Muscle of back (tissue), 3 donors: ENCODE measurements at regions not wholly inside any gene's neighbourhood (a gene's known extent, or its start where the extent isn't known, plus 50 kb on each side); places are given as distances from the start of the nearest gene placed in this dataset.

Experiments
- DNase-seq, 3 donors: peaks; one replicate each; pipeline versions ENCODE4 v3.0.0 to v3.0.0-alpha.2; 2013

DNA sequence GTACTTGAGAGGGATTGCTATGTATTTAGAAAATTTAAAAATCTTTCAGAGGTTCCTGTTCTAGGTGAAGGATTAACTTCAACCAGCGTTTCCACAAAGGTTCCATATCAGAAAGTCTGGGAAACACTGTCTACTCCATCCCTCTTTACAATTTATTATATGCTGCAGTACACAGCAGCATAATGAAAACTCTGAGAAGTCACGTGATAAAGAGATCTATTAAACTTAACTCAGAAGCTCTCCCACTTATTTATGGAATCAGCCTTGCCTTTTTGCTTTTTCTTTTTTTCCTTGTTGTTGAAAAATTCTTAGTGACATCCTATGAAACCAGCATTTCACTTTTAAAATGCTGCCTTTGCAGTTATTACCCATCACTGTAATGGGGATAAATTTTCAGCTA lies 186.2 kb downstream of the ACER2 start:
- no peak for DNase-seq

DNA sequence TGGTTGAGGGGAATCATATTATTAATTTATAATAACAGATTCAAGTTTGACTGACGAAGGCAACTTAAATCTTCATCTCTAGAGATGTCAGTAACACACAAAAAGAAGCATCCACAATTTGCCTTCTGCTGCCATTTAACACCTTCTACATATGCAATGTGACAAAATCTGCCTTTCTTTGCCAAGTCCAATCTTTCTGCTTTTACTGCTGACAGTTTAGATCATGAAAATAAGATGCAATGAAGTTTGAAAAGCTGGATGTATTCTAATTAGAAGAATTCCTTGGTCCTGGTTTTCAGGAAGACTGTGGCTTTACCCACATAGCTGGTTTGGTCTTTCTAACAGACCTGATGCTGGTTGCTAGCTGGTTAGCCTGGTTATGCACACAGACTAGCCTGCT lies 178.9 kb downstream of the ACER2 start:
- DNase-seq, result no peak

- DNase-seq, result no peak
Observed at GRCh38 chr9:19583890-19584289, 175.1 kb downstream of the ACER2 start.

DNA sequence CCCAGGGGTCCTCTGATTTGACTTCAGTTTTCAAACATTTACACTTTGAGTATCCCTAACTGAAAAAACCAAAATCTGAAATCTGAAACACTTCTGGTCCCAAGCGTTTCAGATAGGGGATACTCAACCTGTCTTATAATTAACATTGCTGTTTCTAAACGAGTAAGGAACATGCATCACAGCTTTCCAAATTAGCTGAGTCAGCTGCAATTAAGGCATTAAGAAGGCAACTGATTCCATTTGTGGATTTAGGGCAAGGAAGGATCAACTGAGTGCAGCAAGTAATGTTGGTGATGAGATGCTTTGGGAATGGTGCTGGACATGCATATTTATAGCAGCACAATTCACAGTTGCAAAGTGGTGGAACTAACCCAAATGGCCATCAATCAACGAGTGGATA lies 168.6 kb downstream of the ACER2 start:
- DNase-seq, result no peak

GRCh38 chr9:19568946-19569345 lies 160.1 kb downstream of the ACER2 start:
- no peak for DNase-seq

GRCh38 chr9:19564396-19565061 lies 155.7 kb downstream of the ACER2 start:
- DNase-seq, result no peak

- DNase-seq, result no peak
Observed at GRCh38 chr9:19555214-19555613, 146.4 kb downstream of the ACER2 start.

- no peak for DNase-seq
Observed at GRCh38 chr9:19554529-19554928, 145.7 kb downstream of the ACER2 start.

DNA sequence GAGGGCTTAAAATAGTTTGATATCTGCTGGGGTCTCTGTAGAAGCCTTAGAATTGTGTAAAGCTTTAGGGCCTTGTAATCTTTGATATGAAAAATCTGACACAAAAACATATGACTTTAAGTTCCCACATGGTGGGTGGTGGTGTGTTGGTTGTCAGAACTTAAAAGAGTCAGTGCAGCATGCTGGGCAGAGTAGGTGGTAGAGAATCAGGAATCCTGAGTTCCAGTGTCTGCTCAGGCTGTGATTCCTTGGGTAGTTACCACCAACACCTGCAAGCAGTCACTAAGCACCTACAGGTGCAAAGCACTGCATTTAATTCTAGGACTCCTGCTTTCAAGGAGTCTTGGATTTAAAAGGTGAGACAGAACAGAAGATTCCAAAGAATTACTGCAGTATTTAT lies 144.6 kb downstream of the ACER2 start:
- DNase-seq, result no peak

DNA sequence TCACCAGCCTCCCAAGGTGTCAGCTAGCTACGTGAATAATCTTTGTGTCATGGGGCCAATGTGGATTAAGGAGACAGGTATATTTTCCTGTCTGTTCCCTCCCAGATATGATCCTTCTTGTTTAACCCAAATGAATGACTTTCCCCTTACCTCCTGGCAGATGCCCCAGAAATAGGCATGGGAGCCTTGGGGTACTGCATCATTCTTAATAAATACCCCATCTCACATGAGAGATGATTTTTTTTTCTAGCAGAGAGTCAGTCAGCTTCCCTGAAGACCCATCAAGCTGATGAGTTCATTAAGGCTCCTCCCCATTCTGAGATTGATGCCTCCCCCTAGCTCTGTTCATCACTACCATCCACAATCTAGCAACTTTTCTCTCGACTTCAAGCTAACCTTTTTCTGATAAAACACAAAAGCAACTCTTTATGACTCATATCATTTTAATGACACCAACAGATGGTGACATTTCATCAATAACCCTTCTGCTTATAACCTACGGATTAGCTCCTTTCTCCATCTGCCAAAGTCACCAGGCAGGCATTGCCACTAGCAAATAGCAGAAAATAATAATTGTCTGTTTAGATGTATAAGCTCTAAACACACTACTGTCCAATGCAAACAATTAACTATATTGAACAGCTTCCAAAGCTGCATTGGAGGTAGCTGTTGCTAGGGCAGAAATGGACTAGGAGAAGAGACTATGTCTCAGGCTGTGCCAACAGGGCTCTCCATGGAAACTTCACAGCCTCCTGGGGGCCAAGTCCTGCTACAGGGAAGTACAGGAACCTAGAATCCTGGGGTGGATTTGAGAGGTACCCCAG lies 143.7 kb downstream of the ACER2 start:
- no peak for DNase-seq

GRCh38 chr9:19551124-19551929 lies 142.5 kb downstream of the ACER2 start:
- peak; percentile 8 to 36 (median 11) for DNase-seq

DNA sequence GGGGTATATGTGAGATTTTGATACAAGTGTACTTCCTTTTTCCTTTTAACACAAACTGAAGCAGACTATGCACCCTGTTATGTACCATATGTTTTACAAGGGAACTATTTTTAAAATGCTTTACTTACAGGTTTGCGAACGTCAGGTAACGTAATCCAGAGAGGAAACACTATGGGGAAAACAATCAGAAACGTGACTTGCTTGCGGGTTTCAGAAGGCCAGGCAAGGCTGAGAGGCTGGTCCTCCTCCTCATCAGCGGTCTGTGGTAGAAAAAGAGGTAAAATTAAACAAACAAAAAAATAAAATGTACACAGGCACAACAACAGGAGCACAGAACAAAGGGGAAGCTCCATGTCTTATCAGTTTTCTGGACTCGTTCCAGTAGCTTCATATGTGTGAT lies 141.2 kb downstream of the ACER2 start:
- no peak for DNase-seq

DNA sequence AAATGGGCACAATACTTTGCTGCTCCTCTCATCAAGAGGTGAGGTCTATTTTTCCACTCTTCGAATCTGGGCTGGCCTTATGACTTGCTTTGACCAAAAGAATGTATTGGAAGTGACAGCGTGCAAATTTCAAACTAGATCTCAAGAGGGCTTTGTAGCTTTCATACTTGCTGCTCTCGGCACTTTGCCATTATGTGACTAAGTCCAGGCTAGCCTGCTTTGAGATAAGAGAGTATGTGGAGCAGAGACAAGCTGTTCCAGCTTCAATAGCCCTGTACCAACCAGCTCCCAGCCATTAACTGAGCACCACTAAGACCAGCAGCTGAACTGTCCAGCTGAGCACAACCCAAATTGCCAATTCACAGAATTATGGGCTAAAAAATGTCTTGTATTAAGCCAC lies 124.6 kb downstream of the ACER2 start:
- DNase-seq, result no peak

- DNase-seq, result no peak
Observed at GRCh38 chr9:19527663-19528062, 118.9 kb downstream of the ACER2 start.

GRCh38 chr9:19522558-19522957 lies 113.7 kb downstream of the ACER2 start:
- DNase-seq, result no peak

DNA sequence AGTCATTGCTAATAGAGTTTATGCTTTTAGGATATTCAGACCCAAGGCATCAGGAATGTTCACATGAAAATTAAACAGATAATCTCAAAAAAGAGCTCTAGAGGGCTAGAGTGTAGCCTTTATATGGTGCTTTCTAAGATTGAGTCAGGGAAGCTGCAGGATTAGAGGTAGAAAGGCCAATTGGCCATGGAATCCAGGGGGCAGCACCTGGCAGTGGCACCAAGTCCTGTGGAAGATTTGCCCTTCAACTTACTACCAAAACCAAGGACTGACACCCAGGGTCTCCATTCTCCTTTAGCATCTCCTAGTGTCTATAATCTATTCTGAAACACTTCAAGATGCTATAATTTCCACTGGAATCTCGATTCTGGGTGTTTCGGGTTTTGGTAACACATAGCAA lies 112.4 kb downstream of the ACER2 start:
- no peak for DNase-seq

GRCh38 chr9:19517202-19517942 lies 108.6 kb downstream of the ACER2 start:
- no peak for DNase-seq

GRCh38 chr9:19516348-19516747 lies 107.5 kb downstream of the ACER2 start:
- DNase-seq, result no peak

DNA sequence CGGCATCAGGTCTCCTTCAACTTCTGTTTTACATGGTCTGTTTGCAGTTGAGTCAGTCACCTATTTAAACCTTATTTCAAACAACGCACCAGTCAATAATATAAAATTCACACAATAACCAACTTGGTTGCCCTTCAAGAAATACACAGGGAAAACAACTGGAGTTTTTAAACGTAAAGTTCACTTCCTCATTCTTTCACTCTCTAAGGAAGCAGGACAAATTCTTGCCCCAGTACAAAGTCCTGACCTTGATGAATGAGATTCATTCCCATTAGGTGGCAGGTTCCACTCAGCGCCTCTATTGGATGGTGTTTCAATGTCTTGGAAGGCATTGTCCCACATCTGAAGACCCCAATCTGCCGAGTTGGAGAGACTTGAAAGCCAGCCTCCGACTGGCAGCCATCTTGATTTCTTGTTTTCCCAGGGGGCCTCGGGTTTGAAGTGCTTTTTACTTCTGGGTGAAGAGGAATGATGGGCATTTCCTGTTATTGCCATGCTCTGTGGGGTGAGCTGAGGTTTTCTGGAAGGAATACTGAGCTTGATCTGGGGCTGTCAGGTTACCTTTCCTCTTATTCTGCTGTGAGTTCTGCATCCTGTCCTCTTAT lies 105.0 kb downstream of the ACER2 start:
- DNase-seq, result no peak

GRCh38 chr9:19512103-19512832 lies 103.5 kb downstream of the ACER2 start:
- peak; percentile 5 to 25 (median 12) for DNase-seq

DNA sequence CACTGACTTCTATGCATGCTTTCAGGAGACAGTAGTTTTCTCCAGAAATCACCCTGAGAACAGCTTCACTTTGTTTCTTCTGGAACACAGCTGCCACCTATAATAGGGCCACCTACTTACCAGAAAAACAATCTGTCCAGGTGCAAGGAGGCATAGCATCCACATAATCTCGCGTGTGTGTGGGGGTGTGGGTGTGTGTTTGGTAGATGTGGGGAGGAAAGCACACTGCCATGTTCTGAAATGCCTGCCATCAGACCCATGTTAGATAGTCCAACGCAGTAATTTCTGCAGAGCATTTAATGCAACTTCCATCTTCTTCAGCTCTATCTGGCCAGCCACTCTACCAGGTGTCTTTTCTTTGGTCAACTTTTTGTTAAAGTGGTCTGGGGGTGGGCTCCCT lies 102.9 kb downstream of the ACER2 start:
- no peak for DNase-seq
